ENCODE measurements at regions not wholly inside any gene's neighbourhood (a gene's known extent, or its start where the extent isn't known, plus 50 kb on each side); places are given as distances from the start of the nearest gene placed in this dataset.
"Not testable (repeated sequence)": the region's sequence is repeated elsewhere in the genome, so short reads cannot be mapped to it uniquely, and the experiment has no call there.

GRCh38 chr9:31045810-31046209, 1338.6 kb upstream of the ACO1 start:
- H3K4me3 ChIP-seq (ENCODE audit: low read depth, low read length), result no peak overlapping the region
- TF ChIP-seq CTCF (IDR thresholded peaks at IDR 0.05; ENCODE audit: borderline replicate concordance, insufficient read depth, low read depth, low read length), result no peak

- not testable (repeated sequence) for H3K4me3 ChIP-seq (ENCODE audit: low read depth, low read length)
Observed at GRCh38 chr9:31061592-31061991, 1322.9 kb upstream of the ACO1 start.

- TF ChIP-seq CTCF (IDR thresholded peaks at IDR 0.05; ENCODE audit: borderline replicate concordance, insufficient read depth, low read depth, low read length), result no peak
- H3K4me3 ChIP-seq (ENCODE audit: low read depth, low read length), result no peak overlapping the region
Observed at GRCh38 chr9:31065691-31066090, 1318.8 kb upstream of the ACO1 start.

GRCh38 chr9:31067418-31067817, 1317.0 kb upstream of the ACO1 start:
- TF ChIP-seq CTCF (IDR thresholded peaks at IDR 0.05; ENCODE audit: borderline replicate concordance, insufficient read depth, low read depth, low read length), result no peak
- H3K4me3 ChIP-seq (ENCODE audit: low read depth, low read length), result no peak overlapping the region

GRCh38 chr9:31071606-31072286, 1312.7 kb upstream of the ACO1 start:
- no peak overlapping the region for H3K4me3 ChIP-seq (ENCODE audit: low read depth, low read length)
- TF ChIP-seq CTCF (IDR thresholded peaks at IDR 0.05; ENCODE audit: borderline replicate concordance, insufficient read depth, low read depth, low read length), result no peak

- TF ChIP-seq CTCF (IDR thresholded peaks at IDR 0.05; ENCODE audit: borderline replicate concordance, insufficient read depth, low read depth, low read length), result no peak
- H3K4me3 ChIP-seq (ENCODE audit: low read depth, low read length), result no peak overlapping the region
Observed at GRCh38 chr9:31078175-31078574, 1306.3 kb upstream of the ACO1 start.

- no peak for TF ChIP-seq CTCF (IDR thresholded peaks at IDR 0.05; ENCODE audit: borderline replicate concordance, insufficient read depth, low read depth, low read length)
- no peak overlapping the region for H3K4me3 ChIP-seq (ENCODE audit: low read depth, low read length)
Observed at GRCh38 chr9:31084350-31084749, 1300.1 kb upstream of the ACO1 start.

All from GM12875 (cell line).